Omental fat pad (tissue), 3 donors: ENCODE measurements at regions not wholly inside any gene's neighbourhood (a gene's known extent, or its start where the extent isn't known, plus 50 kb on each side); places are given as distances from the start of the nearest gene placed in this dataset.

ENCODE experiments used
- ATAC-seq: fragments of 150-250 bp; one replicate; pipeline ENCODE4 v1.9.1; 2016; ENCODE audit warnings: mild to moderate bottlenecking, moderate library complexity; ENCODE audit not compliant: low FRiP score
- DNase-seq: peaks from one replicate; pipeline ENCODE4 v3.0.0-alpha.2; 2019; ENCODE audit warnings: low spot score
- CTCF ChIP-seq, 3 donors: fragments of 450-650 bp; IDR thresholded peaks; one replicate each; pipeline ENCODE4 v1.5.1; 2016 to 2017; ENCODE audit warnings: antibody characterized with exemption in 3 of 3, mild to moderate bottlenecking in 3 of 3, moderate library complexity in 2 of 3

GRCh38 chr3:186425788-186426730 lies 64.0 kb upstream of the DGKG start:
- ATAC-seq (no peak), DNase-seq (no peak)
- TF ChIP-seq CTCF (IDR thresholded peaks at IDR 0.05), result no peak

GRCh38 chr3:186421946-186422345 lies 59.9 kb upstream of the DGKG start:
- no peak for TF ChIP-seq CTCF (IDR thresholded peaks at IDR 0.05)
- ATAC-seq, result no peak

GRCh38 chr3:186418671-186419145 lies 56.7 kb upstream of the DGKG start:
- no peak for DNase-seq
- no peak for ATAC-seq
- TF ChIP-seq CTCF (IDR thresholded peaks at IDR 0.05), result no peak

More at GRCh38 chr3:186421946-186422345, 59.9 kb upstream of the DGKG start:
- no peak for DNase-seq

- DNase-seq, result no peak
- peak; percentile 58 for ATAC-seq
- TF ChIP-seq CTCF (IDR thresholded peaks at IDR 0.05), result no peak
Measured at GRCh38 chr3:186417791-186418190, 55.8 kb upstream of the DGKG start.

GRCh38 chr3:186414735-186415419 lies 52.8 kb upstream of the DGKG start:
- no peak for DNase-seq
- TF ChIP-seq CTCF (IDR thresholded peaks at IDR 0.05), result no peak
- ATAC-seq, result peak; percentile 80

GRCh38 chr3:186413615-186414415 lies 51.8 kb upstream of the DGKG start:
- DNase-seq, result no peak
- no peak for TF ChIP-seq CTCF (IDR thresholded peaks at IDR 0.05)
- ATAC-seq, result no peak
